ENCODE measurements at regions not wholly inside any gene's neighbourhood (a gene's known extent, or its start where the extent isn't known, plus 50 kb on each side); places are given as distances from the start of the nearest gene placed in this dataset.

DNA sequence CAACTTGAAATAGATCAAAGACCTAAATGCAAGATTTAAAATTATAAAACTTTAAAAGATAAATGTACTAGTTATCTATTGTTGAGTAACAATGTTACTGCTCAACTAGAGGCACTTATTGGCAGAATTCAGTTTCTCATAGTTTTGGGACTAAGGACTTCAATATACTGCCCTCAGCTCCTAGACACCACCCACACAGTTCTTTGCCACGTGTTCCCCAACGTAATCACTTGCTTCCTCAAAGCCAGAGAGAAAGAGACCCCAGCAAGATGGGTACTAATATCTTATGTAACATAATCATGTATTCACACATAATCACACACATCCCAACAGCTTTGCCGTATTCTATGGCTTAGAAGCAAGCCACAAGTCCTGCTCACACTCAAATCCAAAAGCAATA lies 50.3 kb upstream of the SLC22A16 start:
- no peak overlapping the region for H2BK15ac ChIP-seq (ENCODE audit: low read length)
- no peaks in the 10 kb centered on the region for H3K79me1 ChIP-seq (ENCODE audit: low read depth, low read length)
- H3K9me3 ChIP-seq (ENCODE audit: insufficient read depth in 2 of 2, low read depth in 1 of 2, low read length in 1 of 2): no peaks in the 10 kb centered on the region
- no peak overlapping the region for H3K18ac ChIP-seq (ENCODE audit: extremely low read depth, low read length)
- no peaks in the 10 kb centered on the region for H3K27me3 ChIP-seq (replicated peaks in 1 of 4; ENCODE audit: control insufficient read depth in 3 of 4, extremely low read depth in 1 of 4, insufficient read depth in 3 of 4, low read length in 3 of 4)
- no peak overlapping the region for H2BK120ac ChIP-seq (replicated peaks; ENCODE audit: low read depth, low read length)
- no peak overlapping the region for H3K56ac ChIP-seq (replicated peaks; ENCODE audit: insufficient read length, low read depth, low read length)
- H3K4me1 ChIP-seq (replicated peaks in 1 of 4; ENCODE audit: control insufficient read depth in 3 of 4, insufficient read depth in 4 of 4, low read length in 3 of 4): peaks cover 0 to 2% (median 0%) of the 10 kb centered on the region in 4 experiments; a peak in 1 of 7 replicates
- no peak overlapping the region for H2AK5ac ChIP-seq (ENCODE audit: low read depth, low read length)
- no peak overlapping the region for H2AFZ ChIP-seq (ENCODE audit: low read length)
- H3K23ac ChIP-seq (ENCODE audit: insufficient read length): no peak overlapping the region
- FAIRE-seq (no peak), DNase-seq (ENCODE audit: low read depth in 1 of 2, low spot score in 2 of 2) (no peak)
- WGBS, 2 experiments (ENCODE audit: extremely low coverage in 1 of 2, insufficient coverage in 1 of 2, insufficient read length in 1 of 2, insufficient replicate concordance in 2 of 2, low coverage in 1 of 2, low lambda C conversion rate in 2 of 2, missing lambda C conversion rate in 1 of 2): 90% methylated on average over 3 of the region's 3 CpGs; no CpG with 5 or more reads in 1 of the 2 experiments
- H4K5ac ChIP-seq (ENCODE audit: insufficient read length, low read depth, low read length): no peak overlapping the region
- TF ChIP-seq RXRA (IDR thresholded peaks at IDR 0.05; ENCODE audit: insufficient read depth, low read depth, low read length) (no peak), EGR1 (IDR thresholded peaks at IDR 0.05; ENCODE audit: borderline replicate concordance, low read depth, low read length) (no peak), FOSL1 (IDR thresholded peaks at IDR 0.05; ENCODE audit: insufficient read depth, low read depth, low read length) (no peak), POLR2AphosphoS5 (IDR thresholded peaks at IDR 0.05; ENCODE audit: low read depth, low read length) (no peak), SP4 (IDR thresholded peaks at IDR 0.05; ENCODE audit: low read length) (no peak), POLR2A (IDR thresholded peaks at IDR 0.05; ENCODE audit: control extremely low read depth in 1 of 2, low read depth in 2 of 2, low read length in 2 of 2) (no peak), JUN (IDR thresholded peaks at IDR 0.05; ENCODE audit: low read depth, low read length) (no peak), TEAD4 (IDR thresholded peaks at IDR 0.05; ENCODE audit: low read depth, low read length) (no peak), TAF7 (optimal IDR thresholded peaks at IDR 0.05; ENCODE audit: borderline replicate concordance, low read depth, low read length) (no peak), YY1 (IDR thresholded peaks at IDR 0.05; ENCODE audit: low read depth, low read length) (no peak), CHD2 (IDR thresholded peaks at IDR 0.05; ENCODE audit: low read length) (no peak), CBX8 (IDR thresholded peaks at IDR 0.05; ENCODE audit: borderline replicate concordance, low read depth, low read length) (no peak)
- no peak overlapping the region for H3K27ac ChIP-seq (ENCODE audit: low read depth, low read length)
- no peaks in the 10 kb centered on the region for H4K20me1 ChIP-seq (replicated peaks in 1 of 2; ENCODE audit: control insufficient read depth in 1 of 2, insufficient read depth in 2 of 2, low read length in 2 of 2)
- no peak overlapping the region for H4K91ac ChIP-seq (replicated peaks; ENCODE audit: insufficient read length, low read length)
- H2BK12ac ChIP-seq (ENCODE audit: low read depth, low read length): no peak overlapping the region
- no peak overlapping the region for H2BK5ac ChIP-seq (ENCODE audit: low read depth, low read length)
- H4K8ac ChIP-seq (ENCODE audit: extremely low read depth, insufficient read depth, low read length): no peak overlapping the region
- no peak overlapping the region for H3K4me3 ChIP-seq (ENCODE audit: extremely low read depth in 1 of 4, insufficient read depth in 2 of 4, low read depth in 3 of 4, low read length in 4 of 4)
- H3K23me2 ChIP-seq (ENCODE audit: low read depth, low read length): no peaks in the 10 kb centered on the region
- no peaks in the 10 kb centered on the region for H3K79me2 ChIP-seq (ENCODE audit: control insufficient read depth in 1 of 2, insufficient read depth in 2 of 2, low read length in 2 of 2)
- H2BK20ac ChIP-seq (ENCODE audit: low read length): no peak overlapping the region
- H3K9ac ChIP-seq (replicated peaks in 1 of 4; ENCODE audit: extremely low read depth in 1 of 4, low read depth in 3 of 4, low read length in 3 of 4): no peak overlapping the region
- no peak overlapping the region for H3K4me2 ChIP-seq (ENCODE audit: insufficient read depth in 1 of 2, low read depth in 2 of 2, low read length in 2 of 2)
- CTCF ChIA-PET (ENCODE audit: partially characterized antibody): interaction anchor here (0.5 to 2.6 kb wide), 19 partner anchors 8 to 693 kb away, joined by 3 to 12 read pairs (median 4); no protein-coding TSS in a partner anchor
- H3K14ac ChIP-seq (ENCODE audit: insufficient read length): no peak overlapping the region
- no peak overlapping the region for H3K4ac ChIP-seq (replicated peaks; ENCODE audit: insufficient read length, low read depth, low read length)
- POLR2A ChIA-PET (ENCODE audit: partially characterized antibody): no interaction called here
- H3K36me3 ChIP-seq (ENCODE audit: control insufficient read depth in 2 of 4, insufficient read depth in 4 of 4, low read length in 3 of 4): no peaks in the 10 kb centered on the region

Measured in H1 (cell line).